Endothelial cell of umbilical vein (primary cell): ENCODE measurements at regions not wholly inside any gene's neighbourhood (a gene's known extent, or its start where the extent isn't known, plus 50 kb on each side); places are given as distances from the start of the nearest gene placed in this dataset.

Experiments
- BruUV-seq: library from RNA; stranded (reverse); fragments of 400-500 nt; replicated peaks from 2 replicates; lab custom pipeline; 2021; lab: Mats Ljungman, UMichigan
- CTCF ChIA-PET: fragments of 300-600, 350-600 bp; sonication (Branson Sonifier 250); formaldehyde crosslinking; loops from one replicate; lab custom pipeline; 2021; ENCODE audit warnings: antibody characterized with exemption, inconsistent platforms; lab: Charles Lee
- POLR2A ChIA-PET: fragments of 300-600, 350-600 bp; sonication (Branson Sonifier 250); formaldehyde crosslinking; loops from one replicate; lab custom pipeline; 2021; ENCODE audit warnings: antibody characterized with exemption, inconsistent platforms; lab: Charles Lee
- DNase-seq: peaks from one replicate; pipeline ENCODE4 v3.0.0-alpha.2; 2011; ENCODE audit warnings: low read depth, low spot score
- FAIRE-seq: peaks from 2 replicates; lab custom pipeline; 2011; peaks lifted over from hg19 to GRCh38; lab: Jason Lieb, UNC
- H2AFZ ChIP-seq: 2 replicates; pipeline ENCODE4 v1.6.0; 2012; ENCODE audit warnings: low read depth, low read length, control low read depth, inconsistent platforms
- H3K27ac ChIP-seq: 2 replicates; pipeline ENCODE4 v1.5.1; 2011; ENCODE audit warnings: low read depth, mild to moderate bottlenecking, control low read depth, low read length, moderate library complexity; ENCODE audit not compliant: insufficient read depth
- H3K27me3 ChIP-seq, 2 experiments: 2 replicates each; pipeline versions ENCODE4 v1.6.0 to v1.6.1; 2011; ENCODE audit warnings: low read length in 2 of 2, mixed read lengths in 1 of 2; ENCODE audit not compliant: control insufficient read depth in 2 of 2, insufficient read depth in 2 of 2
- H3K36me3 ChIP-seq, 2 experiments: 2 replicates in 1 of 2; 3 replicates in 1 of 2; pipeline ENCODE4 v1.5.1; 2011; ENCODE audit warnings: low read length in 2 of 2, mild to moderate bottlenecking in 1 of 2, moderate library complexity in 1 of 2; ENCODE audit not compliant: control insufficient read depth in 2 of 2, insufficient read depth in 2 of 2; ENCODE audit errors: extremely low read depth in 1 of 2
- H3K4me1 ChIP-seq: 3 replicates; pipeline ENCODE4 v1.5.1; 2011; ENCODE audit warnings: mild to moderate bottlenecking, low read length; ENCODE audit not compliant: control insufficient read depth, insufficient read depth; ENCODE audit errors: extremely low read depth
- H3K4me2 ChIP-seq: 2 replicates; pipeline ENCODE4 v1.6.1; 2011; ENCODE audit warnings: low read length, control low read depth, mixed read lengths; ENCODE audit not compliant: insufficient read depth
- H3K4me3 ChIP-seq, 3 experiments: fragments of 200-600 bp in 1 of 3; sonication (generic), shearing (Covaris generic) in 1 of 3; replicated peaks in 1 of 3; 2 replicates each; pipeline ENCODE4 v1.5.1; 2011 to 2016; ENCODE audit warnings: control low read depth in 3 of 3, low read length in 3 of 3, mild to moderate bottlenecking in 2 of 3, inconsistent platforms in 1 of 3, low read depth in 1 of 3, moderate library complexity in 1 of 3; ENCODE audit not compliant: insufficient read depth in 1 of 3
- H3K79me2 ChIP-seq: 2 replicates; pipeline ENCODE4 v1.6.0; 2012; ENCODE audit warnings: low read length, inconsistent platforms; ENCODE audit not compliant: control insufficient read depth, insufficient read depth
- H3K9ac ChIP-seq: replicated peaks from 2 replicates; pipeline ENCODE3; 2011; ENCODE audit warnings: low read length, control low read depth; ENCODE audit not compliant: insufficient read depth; ENCODE audit errors: extremely low read depth
- H3K9me1 ChIP-seq: replicated peaks from 3 replicates; pipeline ENCODE4 v1.6.0; 2011; ENCODE audit warnings: mild to moderate bottlenecking, low read length; ENCODE audit not compliant: control insufficient read depth, insufficient read depth; ENCODE audit errors: extremely low read depth
- H3K9me3 ChIP-seq: replicated peaks from 2 replicates; pipeline ENCODE4 v1.5.1; 2012; ENCODE audit warnings: low read length, inconsistent platforms; ENCODE audit not compliant: control insufficient read depth, insufficient read depth
- H4K20me1 ChIP-seq: replicated peaks from 2 replicates; pipeline ENCODE3; 2011; ENCODE audit warnings: mild to moderate bottlenecking, low read length; ENCODE audit not compliant: control insufficient read depth, insufficient read depth; ENCODE audit errors: extremely low read depth
- EZH2 ChIP-seq: IDR thresholded peaks from 2 replicates; pipeline ENCODE4 v1.6.1; 2012; ENCODE audit warnings: borderline replicate concordance, low read depth, mild to moderate bottlenecking, moderate library complexity, low read length, inconsistent platforms; ENCODE audit not compliant: severe bottlenecking
- FOS ChIP-seq: IDR thresholded peaks from 2 replicates; pipeline ENCODE4 v1.6.1; 2011; ENCODE audit warnings: mild to moderate bottlenecking, low read length, moderate library complexity, borderline replicate concordance; ENCODE audit not compliant: insufficient read depth
- GATA2 ChIP-seq: IDR thresholded peaks from 2 replicates; pipeline ENCODE4 v1.7.0; 2011; ENCODE audit warnings: low read depth, mild to moderate bottlenecking, moderate library complexity, mixed read lengths, low read length; ENCODE audit not compliant: insufficient read length, insufficient read depth
- JUN ChIP-seq: IDR thresholded peaks from 2 replicates; pipeline ENCODE4 v1.6.1; 2011; ENCODE audit warnings: borderline replicate concordance, low read depth; ENCODE audit not compliant: insufficient read length, insufficient read depth
- MAX ChIP-seq: IDR thresholded peaks from 2 replicates; pipeline ENCODE4 v1.6.1; 2011; ENCODE audit not compliant: insufficient read depth, insufficient read length
- MYC ChIP-seq: IDR thresholded peaks from one replicate; pipeline ENCODE4 v1.6.1; 2011; ENCODE audit warnings: mild to moderate bottlenecking, low read depth, low read length
- POLR2A ChIP-seq: IDR thresholded peaks from 2 replicates; pipeline ENCODE4 v1.6.1; 2012; ENCODE audit warnings: low read depth, mild to moderate bottlenecking, control low read depth, low read length
- POLR2AphosphoS5 ChIP-seq: IDR thresholded peaks from 2 replicates; pipeline ENCODE4 v1.6.1; 2012; ENCODE audit warnings: low read depth, mild to moderate bottlenecking, control low read depth, low read length, moderate library complexity; ENCODE audit not compliant: insufficient read depth
- dilution Hi-C: fragments of 300-500 bp; cut with MboI; formaldehyde crosslinking; loops from one replicate; pipeline ENCODE4 v1.15.0; 2019; ENCODE audit warnings: low sequenced_read_pairs; ENCODE audit not compliant: extremely low pct_ligation_motif_present
- intact Hi-C: fragments of 100-400 bp; cut with micrococcal nuclease; formaldehyde crosslinking; loops from one replicate; pipeline ENCODE4 v1.10.0; 2022
- TF ChIP-seq, protein P1 (sequence below), 2 donors: IDR thresholded peaks; 1 replicate in 1 of 2; 2 replicates in 1 of 2; pipeline ENCODE4 v1.5.1; 2011; ENCODE audit warnings: low read length in 2 of 2, mild to moderate bottlenecking in 2 of 2, moderate library complexity in 2 of 2, control low read depth in 1 of 2, inconsistent platforms in 1 of 2, low read depth in 1 of 2; ENCODE audit not compliant: insufficient read depth in 1 of 2; ENCODE audit errors: extremely low read depth in 1 of 2

DNA sequence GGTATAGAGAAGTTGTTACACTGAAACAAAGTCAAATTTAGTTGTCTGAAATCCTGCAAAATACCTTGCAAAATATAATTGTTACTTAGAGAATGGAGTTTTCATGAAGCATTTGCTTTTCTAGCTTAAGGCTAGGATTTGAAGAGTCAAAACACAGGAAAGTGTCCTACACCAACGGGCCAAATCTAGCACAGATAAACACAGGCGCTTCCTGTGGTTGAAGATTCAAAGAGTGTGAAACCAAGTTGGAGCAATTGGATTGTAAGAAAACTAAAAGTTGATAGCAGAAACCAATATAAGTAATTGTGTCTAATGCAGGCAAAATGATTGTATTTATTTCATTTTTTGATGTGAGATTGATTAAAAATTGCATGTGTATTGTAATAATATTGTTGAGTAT is 2002.5 kb upstream of the TENM3 start:
- dilution Hi-C loops (no loop called here), intact Hi-C loops (no loop called here)
- Histone ChIP-seq H3K9ac (no peak overlapping the region), H3K9me3 (peaks cover 2% of the 10 kb centered on the region), H3K4me1 (no peaks in the 10 kb centered on the region), H3K79me2 (no peaks in the 10 kb centered on the region), H3K27me3 (no peaks in the 10 kb centered on the region), H3K36me3 (no peaks in the 10 kb centered on the region), H4K20me1 (no peaks in the 10 kb centered on the region), H3K9me1 (no peaks in the 10 kb centered on the region), H3K4me3 (no peak overlapping the region), H3K27ac (no peak overlapping the region), H2AFZ (no peak overlapping the region), H3K4me2 (no peak overlapping the region)
- FAIRE-seq (no peak), DNase-seq (no peak)
- ChIA-PET POLR2A (no interaction called here), CTCF (no interaction called here)
- TF ChIP-seq FOS, result no peak
- no peak for TF ChIP-seq JUN
- no peak for TF ChIP-seq MYC
- no peak for TF ChIP-seq POLR2A
- TF ChIP-seq GATA2, result no peak
- no peak for TF ChIP-seq EZH2
- TF ChIP-seq MAX, result no peak
- TF ChIP-seq, protein P1, sequence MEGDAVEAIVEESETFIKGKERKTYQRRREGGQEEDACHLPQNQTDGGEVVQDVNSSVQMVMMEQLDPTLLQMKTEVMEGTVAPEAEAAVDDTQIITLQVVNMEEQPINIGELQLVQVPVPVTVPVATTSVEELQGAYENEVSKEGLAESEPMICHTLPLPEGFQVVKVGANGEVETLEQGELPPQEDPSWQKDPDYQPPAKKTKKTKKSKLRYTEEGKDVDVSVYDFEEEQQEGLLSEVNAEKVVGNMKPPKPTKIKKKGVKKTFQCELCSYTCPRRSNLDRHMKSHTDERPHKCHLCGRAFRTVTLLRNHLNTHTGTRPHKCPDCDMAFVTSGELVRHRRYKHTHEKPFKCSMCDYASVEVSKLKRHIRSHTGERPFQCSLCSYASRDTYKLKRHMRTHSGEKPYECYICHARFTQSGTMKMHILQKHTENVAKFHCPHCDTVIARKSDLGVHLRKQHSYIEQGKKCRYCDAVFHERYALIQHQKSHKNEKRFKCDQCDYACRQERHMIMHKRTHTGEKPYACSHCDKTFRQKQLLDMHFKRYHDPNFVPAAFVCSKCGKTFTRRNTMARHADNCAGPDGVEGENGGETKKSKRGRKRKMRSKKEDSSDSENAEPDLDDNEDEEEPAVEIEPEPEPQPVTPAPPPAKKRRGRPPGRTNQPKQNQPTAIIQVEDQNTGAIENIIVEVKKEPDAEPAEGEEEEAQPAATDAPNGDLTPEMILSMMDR (IDR thresholded peaks at IDR 0.05; ENCODE audit: extremely low read depth in 1 of 2, insufficient read depth in 1 of 2, low read depth in 1 of 2, low read length in 2 of 2), result no peak
- TF ChIP-seq POLR2AphosphoS5, result no peak
- no TSS peak for BruUV-seq
